ENCODE measurements at regions not wholly inside any gene's neighbourhood (a gene's known extent, or its start where the extent isn't known, plus 50 kb on each side); places are given as distances from the start of the nearest gene placed in this dataset.
"Not testable (repeated sequence)": the region's sequence is repeated elsewhere in the genome, so short reads cannot be mapped to it uniquely, and the experiment has no call there.

DNA sequence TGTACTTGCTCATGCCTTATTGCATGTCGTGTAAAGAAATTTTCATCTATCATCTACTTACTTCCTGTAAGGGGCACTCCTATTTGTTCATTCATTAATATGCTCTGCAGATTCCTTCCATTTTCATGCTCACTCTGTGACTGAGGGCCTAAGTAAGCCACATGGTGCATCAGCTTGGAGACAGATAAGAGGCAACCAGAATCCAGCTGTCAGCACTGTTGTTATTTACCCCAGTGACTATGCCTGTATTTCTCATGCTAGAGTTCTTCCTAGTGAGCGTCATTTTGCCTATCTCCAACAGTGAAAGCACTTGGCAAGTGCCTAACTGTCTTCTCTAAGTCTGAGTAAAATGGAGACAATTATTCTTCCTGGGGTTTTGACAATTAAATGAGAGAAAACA, 124.8 kb upstream of the ABI3BP start:
- no peak for DNase-seq (ENCODE audit: low spot score)
- H3K9ac ChIP-seq: no peak overlapping the region
- no peaks in the 10 kb centered on the region for H3K4me1 ChIP-seq
- no peak overlapping the region for H3K4me2 ChIP-seq
- H3K36me3 ChIP-seq: no peaks in the 10 kb centered on the region
- no peaks in the 10 kb centered on the region for H4K20me1 ChIP-seq (ENCODE audit: low read depth)
- H3K79me2 ChIP-seq (ENCODE audit: low read depth): no peaks in the 10 kb centered on the region
- H3K27ac ChIP-seq: no peak overlapping the region
- no peak overlapping the region for H2AFZ ChIP-seq (replicated peaks)
- H3F3A ChIP-seq (ENCODE audit: low read depth): no peaks in the 10 kb centered on the region
- Mint-ChIP-seq H3K36me3 (no peaks in the 10 kb centered on the region), H3K4me1 (no peaks in the 10 kb centered on the region), H3K27ac (no peak overlapping the region), H3K4me3 (no peak overlapping the region), H3K27me3 (ENCODE audit: insufficient read depth, low read depth) (no peaks in the 10 kb centered on the region), H3K9me3 (no peaks in the 10 kb centered on the region)
- no peak overlapping the region for H3K4me3 ChIP-seq
- H3K27me3 ChIP-seq: no peaks in the 10 kb centered on the region
- H3K9me3 ChIP-seq (ENCODE audit: low read depth): no peaks in the 10 kb centered on the region
- TF ChIP-seq, protein P1, sequence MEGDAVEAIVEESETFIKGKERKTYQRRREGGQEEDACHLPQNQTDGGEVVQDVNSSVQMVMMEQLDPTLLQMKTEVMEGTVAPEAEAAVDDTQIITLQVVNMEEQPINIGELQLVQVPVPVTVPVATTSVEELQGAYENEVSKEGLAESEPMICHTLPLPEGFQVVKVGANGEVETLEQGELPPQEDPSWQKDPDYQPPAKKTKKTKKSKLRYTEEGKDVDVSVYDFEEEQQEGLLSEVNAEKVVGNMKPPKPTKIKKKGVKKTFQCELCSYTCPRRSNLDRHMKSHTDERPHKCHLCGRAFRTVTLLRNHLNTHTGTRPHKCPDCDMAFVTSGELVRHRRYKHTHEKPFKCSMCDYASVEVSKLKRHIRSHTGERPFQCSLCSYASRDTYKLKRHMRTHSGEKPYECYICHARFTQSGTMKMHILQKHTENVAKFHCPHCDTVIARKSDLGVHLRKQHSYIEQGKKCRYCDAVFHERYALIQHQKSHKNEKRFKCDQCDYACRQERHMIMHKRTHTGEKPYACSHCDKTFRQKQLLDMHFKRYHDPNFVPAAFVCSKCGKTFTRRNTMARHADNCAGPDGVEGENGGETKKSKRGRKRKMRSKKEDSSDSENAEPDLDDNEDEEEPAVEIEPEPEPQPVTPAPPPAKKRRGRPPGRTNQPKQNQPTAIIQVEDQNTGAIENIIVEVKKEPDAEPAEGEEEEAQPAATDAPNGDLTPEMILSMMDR (IDR thresholded peaks at IDR 0.05): no peak
- TF ChIP-seq EZH2 (IDR thresholded peaks at IDR 0.05) (no peak), EZH2phosphoT487 (IDR thresholded peaks at IDR 0.05) (no peak)

DNA sequence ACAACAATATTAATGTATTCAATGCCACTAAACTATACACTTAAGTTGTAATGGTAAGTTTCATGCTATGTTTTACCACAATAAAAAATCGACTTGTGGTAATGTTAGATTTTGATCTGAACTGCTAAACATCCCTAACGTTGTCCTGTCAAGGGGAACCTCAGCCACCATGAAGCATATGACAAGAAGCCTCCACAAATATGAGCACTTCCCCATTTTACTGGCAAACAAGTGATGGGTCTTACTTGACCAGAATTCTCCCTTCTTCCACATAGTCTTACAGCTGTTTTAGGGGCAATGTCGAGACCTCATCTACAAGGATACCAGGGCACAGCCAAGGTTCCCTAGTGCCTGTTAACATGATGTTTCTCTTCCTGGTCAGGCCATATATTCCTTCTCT, 124.2 kb upstream of the ABI3BP start:
- Histone ChIP-seq H3K27me3 (no peaks in the 10 kb centered on the region), H3K79me2 (ENCODE audit: low read depth) (no peaks in the 10 kb centered on the region), H3K36me3 (no peaks in the 10 kb centered on the region), H3K9ac (no peak overlapping the region), H2AFZ (replicated peaks) (no peak overlapping the region), H4K20me1 (ENCODE audit: low read depth) (no peaks in the 10 kb centered on the region), H3K4me2 (no peak overlapping the region), H3K4me1 (no peaks in the 10 kb centered on the region), H3K27ac (no peak overlapping the region), H3K9me3 (ENCODE audit: low read depth) (no peaks in the 10 kb centered on the region), H3K4me3 (no peak overlapping the region), H3F3A (ENCODE audit: low read depth) (no peaks in the 10 kb centered on the region)
- Mint-ChIP-seq H3K4me3 (no peak overlapping the region), H3K9me3 (no peaks in the 10 kb centered on the region), H3K4me1 (no peaks in the 10 kb centered on the region), H3K27me3 (ENCODE audit: insufficient read depth, low read depth) (no peaks in the 10 kb centered on the region), H3K27ac (no peak overlapping the region), H3K36me3 (no peaks in the 10 kb centered on the region)
- no peak for TF ChIP-seq EZH2 (IDR thresholded peaks at IDR 0.05)
- no peak for TF ChIP-seq EZH2phosphoT487 (IDR thresholded peaks at IDR 0.05)
- TF ChIP-seq, protein P1 (IDR thresholded peaks at IDR 0.05): no peak
- no peak for DNase-seq (ENCODE audit: low spot score)

DNA sequence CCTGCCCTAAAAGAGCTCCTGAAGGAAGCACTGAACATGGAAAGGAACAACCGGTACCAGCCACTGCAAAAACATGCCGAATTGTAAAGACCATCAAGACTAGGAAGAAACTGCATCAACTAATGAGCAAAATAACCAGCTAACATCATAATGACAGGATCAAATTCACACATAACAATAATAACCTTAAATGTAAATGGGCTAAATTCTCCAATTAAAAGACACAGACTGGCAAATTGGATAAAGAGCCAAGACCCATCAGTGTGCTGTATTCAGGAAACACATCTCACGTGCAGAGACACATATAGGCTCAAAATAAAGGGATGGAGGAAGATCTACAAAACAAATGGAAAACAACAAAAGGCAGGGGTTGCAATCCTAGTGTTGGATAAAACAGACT, 117.1 kb upstream of the ABI3BP start:
- H3K27ac ChIP-seq; H3K36me3 Mint-ChIP-seq; H3F3A ChIP-seq (ENCODE audit: low read depth); H3K9ac ChIP-seq; H3K9me3 ChIP-seq (ENCODE audit: low read depth); H3K27me3 ChIP-seq; H4K20me1 ChIP-seq (ENCODE audit: low read depth); H3K27ac Mint-ChIP-seq; H3K4me1 ChIP-seq; H3K4me2 ChIP-seq; H3K79me2 ChIP-seq (ENCODE audit: low read depth); H3K36me3 ChIP-seq; H2AFZ ChIP-seq (replicated peaks); H3K4me1 Mint-ChIP-seq; DNase-seq (ENCODE audit: low spot score); H3K4me3 ChIP-seq; H3K4me3 Mint-ChIP-seq; H3K27me3 Mint-ChIP-seq (ENCODE audit: insufficient read depth, low read depth): not testable (repeated sequence)
- peaks cover 25% of the 10 kb centered on the region for H3K9me3 Mint-ChIP-seq

DNA sequence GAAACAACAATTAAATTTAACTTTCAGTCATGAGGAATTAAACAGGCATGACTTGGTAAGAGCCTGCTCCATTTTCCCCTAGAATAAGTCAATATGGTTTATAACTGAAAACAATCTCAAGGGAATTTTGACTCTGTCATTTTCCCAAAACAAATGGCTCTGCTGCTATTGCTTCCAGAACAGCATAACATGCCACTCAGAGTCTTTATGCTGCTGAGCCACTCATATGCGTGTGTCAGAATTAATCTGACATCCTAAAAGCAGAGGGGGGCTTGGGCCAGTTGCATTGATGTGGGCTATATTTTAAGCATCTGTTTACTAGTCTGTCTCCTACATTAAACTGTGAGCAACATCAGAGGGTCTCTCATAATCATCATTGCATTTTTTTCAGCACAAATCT, 111.1 kb upstream of the ABI3BP start:
- TF ChIP-seq EZH2 (IDR thresholded peaks at IDR 0.05) (no peak), EZH2phosphoT487 (IDR thresholded peaks at IDR 0.05) (no peak)
- TF ChIP-seq, protein P1 (IDR thresholded peaks at IDR 0.05): no peak
- H3K27ac Mint-ChIP-seq: no peak overlapping the region

More for the DNA sequence above, 111.1 kb upstream of the ABI3BP start:
- no peak overlapping the region for H3K9ac ChIP-seq
- H3K4me3 ChIP-seq: no peak overlapping the region
- no peaks in the 10 kb centered on the region for H3K36me3 Mint-ChIP-seq
- DNase-seq (ENCODE audit: low spot score): no peak
- H3K4me3 Mint-ChIP-seq: no peak overlapping the region
- no peaks in the 10 kb centered on the region for H3K79me2 ChIP-seq (ENCODE audit: low read depth)
- H3K27ac ChIP-seq: no peak overlapping the region
- H3K4me2 ChIP-seq: no peak overlapping the region
- no peaks in the 10 kb centered on the region for H3K9me3 ChIP-seq (ENCODE audit: low read depth)
- H3F3A ChIP-seq (ENCODE audit: low read depth): no peaks in the 10 kb centered on the region
- H3K36me3 ChIP-seq: no peaks in the 10 kb centered on the region
- no peaks in the 10 kb centered on the region for H3K4me1 ChIP-seq
- no peaks in the 10 kb centered on the region for H3K27me3 ChIP-seq
- peaks cover 8% of the 10 kb centered on the region for H3K9me3 Mint-ChIP-seq
- H2AFZ ChIP-seq (replicated peaks): no peak overlapping the region
- no peaks in the 10 kb centered on the region for H3K27me3 Mint-ChIP-seq (ENCODE audit: insufficient read depth, low read depth)
- no peaks in the 10 kb centered on the region for H4K20me1 ChIP-seq (ENCODE audit: low read depth)
- no peaks in the 10 kb centered on the region for H3K4me1 Mint-ChIP-seq

Measured in neural progenitor cell (in vitro differentiated cells).